ENCODE measurements at regions not wholly inside any gene's neighbourhood (a gene's known extent, or its start where the extent isn't known, plus 50 kb on each side); places are given as distances from the start of the nearest gene placed in this dataset.
"Not testable (repeated sequence)": the region's sequence is repeated elsewhere in the genome, so short reads cannot be mapped to it uniquely, and the experiment has no call there.

DNA sequence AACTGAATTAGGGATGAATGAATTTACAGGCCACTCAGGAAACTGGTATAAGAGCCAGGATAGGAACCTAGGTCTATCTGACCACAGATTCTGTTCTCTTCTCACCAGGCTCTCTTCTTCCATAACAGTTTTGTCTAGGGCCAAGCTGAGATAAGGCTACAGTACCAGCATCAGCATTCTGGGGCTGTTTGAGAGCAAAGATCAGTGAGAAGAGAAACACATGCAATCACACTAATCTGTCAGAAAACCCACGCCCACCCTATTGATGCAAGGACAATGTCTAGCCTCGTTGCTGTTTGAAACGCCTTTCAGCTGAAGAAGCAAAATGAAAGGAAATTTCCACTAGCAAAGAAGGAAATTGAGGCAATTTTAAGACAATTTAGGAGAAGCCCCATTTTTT, 137.7 kb downstream of the LCA5 start:
- Histone ChIP-seq H3K4me1 (ENCODE audit: control insufficient read depth in 2 of 2, insufficient read depth in 2 of 2, low read length in 2 of 2) (no peaks in the 10 kb centered on the region), H3K36me3 (ENCODE audit: control insufficient read depth in 2 of 2, insufficient read depth in 2 of 2, low read length in 1 of 2) (no peaks in the 10 kb centered on the region)
- 76% methylated on average over 3 of the region's 3 CpGs for whole genome bisulfite sequencing

DNA sequence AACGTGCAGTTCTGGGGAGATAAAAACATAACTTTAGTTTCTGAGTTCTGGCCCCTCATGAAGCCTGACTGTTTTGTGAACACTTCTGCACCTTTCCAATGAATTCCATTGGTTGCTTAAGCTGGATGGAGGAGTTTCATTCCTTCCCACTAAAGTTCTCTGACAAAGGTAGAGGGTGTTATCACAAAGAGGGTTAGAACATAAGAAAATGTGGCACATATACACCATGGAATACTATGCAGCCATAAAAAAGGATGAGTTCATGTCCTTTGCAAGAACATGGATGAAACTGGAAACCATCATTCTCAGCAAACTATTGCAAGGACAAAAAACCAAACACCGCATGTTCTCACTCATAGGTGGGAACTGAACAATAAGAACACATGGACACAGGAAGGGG, 138.6 kb downstream of the LCA5 start:
- 95% methylated on average over 2 of the region's 2 CpGs for WGBS

More for the DNA sequence above, 137.7 kb downstream of the LCA5 start:
- Histone ChIP-seq H3K4me3 (ENCODE audit: low read length in 2 of 2) (no peak overlapping the region), H3K9me3 (ENCODE audit: control insufficient read depth in 2 of 2, insufficient read depth in 1 of 2, low read length in 1 of 2) (no peaks in the 10 kb centered on the region), H3K27ac (ENCODE audit: low read depth in 1 of 2, low read length in 1 of 2) (no peak overlapping the region), H3K27me3 (ENCODE audit: control insufficient read depth in 2 of 2, insufficient read depth in 1 of 2, low read length in 1 of 2) (no peaks in the 10 kb centered on the region)
- no peak for DNase-seq (ENCODE audit: low read depth in 6 of 9, low spot score in 9 of 9)

DNA sequence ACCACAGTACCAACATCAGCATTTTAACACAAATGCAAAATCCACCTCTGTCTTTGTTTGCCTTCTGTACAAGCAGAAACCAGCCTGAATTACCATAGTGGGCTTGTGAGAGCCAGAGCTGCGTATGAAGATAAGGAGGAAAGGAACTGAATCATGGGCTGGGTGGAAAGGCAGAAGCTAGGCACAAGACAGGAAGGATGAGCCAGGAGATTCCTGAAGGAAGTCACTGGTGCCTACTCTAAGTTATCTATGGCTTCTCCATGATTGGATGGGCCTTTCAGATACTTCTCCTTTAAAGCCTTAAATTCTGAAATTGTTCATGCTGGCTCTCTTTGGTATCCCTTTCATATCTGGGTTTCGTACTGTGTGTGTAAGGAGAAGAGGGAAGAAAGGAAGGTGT, 140.6 kb downstream of the LCA5 start:
- WGBS, result 97% methylated on average over 2 of the region's 2 CpGs

More for the DNA sequence above, 138.6 kb downstream of the LCA5 start:
- not testable (repeated sequence) for DNase-seq (ENCODE audit: low read depth in 6 of 9, low spot score in 9 of 9); H3K27ac ChIP-seq (ENCODE audit: low read depth in 1 of 2, low read length in 1 of 2); H3K36me3 ChIP-seq (ENCODE audit: control insufficient read depth in 2 of 2, insufficient read depth in 2 of 2, low read length in 1 of 2); H3K4me1 ChIP-seq (ENCODE audit: control insufficient read depth in 2 of 2, insufficient read depth in 2 of 2, low read length in 2 of 2); H3K4me3 ChIP-seq (ENCODE audit: low read length in 2 of 2); H3K9me3 ChIP-seq (ENCODE audit: control insufficient read depth in 2 of 2, insufficient read depth in 1 of 2, low read length in 1 of 2); H3K27me3 ChIP-seq (ENCODE audit: control insufficient read depth in 2 of 2, insufficient read depth in 1 of 2, low read length in 1 of 2)

DNA sequence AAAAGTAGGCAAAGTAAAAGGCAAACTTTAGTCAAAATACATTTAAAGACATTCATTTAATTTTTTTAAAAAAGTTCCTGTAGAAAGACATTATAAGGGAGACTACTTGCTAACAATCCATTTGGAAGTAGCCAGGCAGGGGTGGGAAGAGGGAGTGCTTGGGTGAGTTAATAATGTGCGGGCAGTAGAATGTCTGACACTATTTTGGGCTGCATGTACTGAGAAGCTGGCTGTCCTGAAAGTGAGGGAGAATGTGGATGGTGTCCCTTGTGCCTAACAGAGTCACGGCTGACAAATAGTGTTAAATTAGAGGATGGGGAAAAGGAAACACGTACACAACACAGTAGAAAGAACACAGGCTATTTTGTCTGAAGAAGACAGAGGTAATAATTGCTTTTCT, 142.5 kb downstream of the LCA5 start:
- Histone ChIP-seq H3K9me3 (ENCODE audit: control insufficient read depth in 2 of 2, insufficient read depth in 1 of 2, low read length in 1 of 2) (no peaks in the 10 kb centered on the region), H3K36me3 (ENCODE audit: control insufficient read depth in 2 of 2, insufficient read depth in 2 of 2, low read length in 1 of 2) (no peaks in the 10 kb centered on the region), H3K27me3 (ENCODE audit: control insufficient read depth in 2 of 2, insufficient read depth in 1 of 2, low read length in 1 of 2) (no peaks in the 10 kb centered on the region), H3K4me3 (ENCODE audit: low read length in 2 of 2) (no peak overlapping the region), H3K4me1 (ENCODE audit: control insufficient read depth in 2 of 2, insufficient read depth in 2 of 2, low read length in 2 of 2) (no peaks in the 10 kb centered on the region), H3K27ac (ENCODE audit: low read depth in 1 of 2, low read length in 1 of 2) (no peak overlapping the region)
- no peak for DNase-seq (ENCODE audit: low read depth in 6 of 9, low spot score in 9 of 9)
- 90% methylated on average over 3 of the region's 3 CpGs for WGBS

More for the DNA sequence above, 140.6 kb downstream of the LCA5 start:
- Histone ChIP-seq H3K27me3 (ENCODE audit: control insufficient read depth in 2 of 2, insufficient read depth in 1 of 2, low read length in 1 of 2) (no peaks in the 10 kb centered on the region), H3K9me3 (ENCODE audit: control insufficient read depth in 2 of 2, insufficient read depth in 1 of 2, low read length in 1 of 2) (no peaks in the 10 kb centered on the region), H3K4me3 (ENCODE audit: low read length in 2 of 2) (no peak overlapping the region), H3K36me3 (ENCODE audit: control insufficient read depth in 2 of 2, insufficient read depth in 2 of 2, low read length in 1 of 2) (no peaks in the 10 kb centered on the region), H3K27ac (ENCODE audit: low read depth in 1 of 2, low read length in 1 of 2) (no peak overlapping the region), H3K4me1 (ENCODE audit: control insufficient read depth in 2 of 2, insufficient read depth in 2 of 2, low read length in 2 of 2) (no peaks in the 10 kb centered on the region)
- no peak for DNase-seq (ENCODE audit: low read depth in 6 of 9, low spot score in 9 of 9)

DNA sequence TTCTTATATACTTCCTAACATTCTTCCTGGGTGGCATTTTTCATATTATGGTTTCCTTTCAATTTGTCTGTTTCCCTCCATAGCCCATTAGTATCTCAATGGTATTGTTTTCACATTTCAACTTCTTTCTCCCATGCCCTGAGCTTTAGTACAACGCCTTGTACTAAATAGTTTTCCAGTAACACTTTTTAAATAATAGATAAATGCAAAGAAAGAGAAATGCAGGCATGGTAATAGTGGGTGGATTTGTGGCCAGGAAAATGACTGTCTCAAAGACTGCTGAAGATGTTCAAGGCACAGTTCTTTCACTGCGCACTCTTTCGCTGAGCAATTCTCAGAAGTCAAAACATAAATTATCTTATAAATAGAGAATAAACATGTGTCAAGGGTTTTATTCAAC, 145.1 kb downstream of the LCA5 start:
- H3K27ac ChIP-seq (ENCODE audit: low read depth in 1 of 2, low read length in 1 of 2), result no peak overlapping the region
- H3K4me3 ChIP-seq (ENCODE audit: low read length in 2 of 2), result no peak overlapping the region
- 95% methylated on average over 3 of the region's 3 CpGs for WGBS
- H3K27me3 ChIP-seq (ENCODE audit: control insufficient read depth in 2 of 2, insufficient read depth in 1 of 2, low read length in 1 of 2), result no peaks in the 10 kb centered on the region
- H3K4me1 ChIP-seq (ENCODE audit: control insufficient read depth in 2 of 2, insufficient read depth in 2 of 2, low read length in 2 of 2), result no peaks in the 10 kb centered on the region
- no peaks in the 10 kb centered on the region for H3K9me3 ChIP-seq (ENCODE audit: control insufficient read depth in 2 of 2, insufficient read depth in 1 of 2, low read length in 1 of 2)
- H3K36me3 ChIP-seq (ENCODE audit: control insufficient read depth in 2 of 2, insufficient read depth in 2 of 2, low read length in 1 of 2), result no peaks in the 10 kb centered on the region
- no peak for DNase-seq (ENCODE audit: low read depth in 6 of 9, low spot score in 9 of 9)

- Histone ChIP-seq H3K27ac (ENCODE audit: low read depth in 1 of 2, low read length in 1 of 2) (no peak overlapping the region), H3K4me3 (ENCODE audit: low read length in 2 of 2) (no peak overlapping the region), H3K27me3 (ENCODE audit: control insufficient read depth in 2 of 2, insufficient read depth in 1 of 2, low read length in 1 of 2) (no peaks in the 10 kb centered on the region), H3K36me3 (ENCODE audit: control insufficient read depth in 2 of 2, insufficient read depth in 2 of 2, low read length in 1 of 2) (no peaks in the 10 kb centered on the region), H3K9me3 (ENCODE audit: control insufficient read depth in 2 of 2, insufficient read depth in 1 of 2, low read length in 1 of 2) (no peaks in the 10 kb centered on the region), H3K4me1 (ENCODE audit: control insufficient read depth in 2 of 2, insufficient read depth in 2 of 2, low read length in 2 of 2) (no peaks in the 10 kb centered on the region)
- no peak for DNase-seq (ENCODE audit: low read depth in 6 of 9, low spot score in 9 of 9)
- 84% methylated on average over 1 of the region's 1 CpG for WGBS
Measured at GRCh38 chr6:79391480-79391879, 145.8 kb downstream of the LCA5 start.

GRCh38 chr6:79385893-79386292, 151.3 kb downstream of the LCA5 start:
- Histone ChIP-seq H3K36me3 (ENCODE audit: control insufficient read depth in 2 of 2, insufficient read depth in 2 of 2, low read length in 1 of 2) (no peaks in the 10 kb centered on the region), H3K9me3 (ENCODE audit: control insufficient read depth in 2 of 2, insufficient read depth in 1 of 2, low read length in 1 of 2) (no peaks in the 10 kb centered on the region), H3K4me1 (ENCODE audit: control insufficient read depth in 2 of 2, insufficient read depth in 2 of 2, low read length in 2 of 2) (no peaks in the 10 kb centered on the region), H3K27me3 (ENCODE audit: control insufficient read depth in 2 of 2, insufficient read depth in 1 of 2, low read length in 1 of 2) (no peaks in the 10 kb centered on the region), H3K4me3 (ENCODE audit: low read length in 2 of 2) (no peak overlapping the region), H3K27ac (ENCODE audit: low read depth in 1 of 2, low read length in 1 of 2) (no peak overlapping the region)
- DNase-seq (ENCODE audit: low read depth in 6 of 9, low spot score in 9 of 9), result no peak
- 65% methylated on average over 4 of the region's 4 CpGs for WGBS

DNA sequence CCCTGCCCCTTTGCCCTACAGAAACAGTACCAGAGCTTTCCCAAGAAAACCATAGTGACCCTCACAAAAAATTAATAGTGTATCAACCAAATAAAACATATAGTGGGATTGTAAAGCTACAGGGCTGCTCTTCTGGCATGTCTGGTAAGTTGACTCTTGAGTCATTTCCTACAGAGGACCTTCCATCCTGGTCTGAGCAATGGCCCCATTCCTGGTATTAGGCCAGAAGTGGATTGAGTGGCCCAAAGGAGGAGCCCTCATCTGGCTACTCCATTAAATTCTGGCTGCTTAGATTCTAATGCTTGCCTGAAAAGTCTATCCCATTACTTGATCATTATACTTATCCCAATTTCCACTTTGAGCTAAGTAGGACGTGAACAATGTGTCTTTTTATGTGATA, 150.9 kb upstream of the HMGN3 start:
- H3K4me1 ChIP-seq (ENCODE audit: control insufficient read depth in 2 of 2, insufficient read depth in 2 of 2, low read length in 2 of 2), result no peaks in the 10 kb centered on the region
- 96% methylated on average over 1 of the region's 1 CpG for WGBS
- H3K27me3 ChIP-seq (ENCODE audit: control insufficient read depth in 2 of 2, insufficient read depth in 1 of 2, low read length in 1 of 2), result no peaks in the 10 kb centered on the region
- H3K36me3 ChIP-seq (ENCODE audit: control insufficient read depth in 2 of 2, insufficient read depth in 2 of 2, low read length in 1 of 2), result no peaks in the 10 kb centered on the region
- H3K9me3 ChIP-seq (ENCODE audit: control insufficient read depth in 2 of 2, insufficient read depth in 1 of 2, low read length in 1 of 2), result no peaks in the 10 kb centered on the region
- no peak overlapping the region for H3K27ac ChIP-seq (ENCODE audit: low read depth in 1 of 2, low read length in 1 of 2)
- DNase-seq (ENCODE audit: low read depth in 6 of 9, low spot score in 9 of 9), result no peak
- no peak overlapping the region for H3K4me3 ChIP-seq (ENCODE audit: low read length in 2 of 2)

- Histone ChIP-seq H3K27me3 (ENCODE audit: control insufficient read depth in 2 of 2, insufficient read depth in 1 of 2, low read length in 1 of 2) (no peaks in the 10 kb centered on the region), H3K27ac (ENCODE audit: low read depth in 1 of 2, low read length in 1 of 2) (no peak overlapping the region), H3K36me3 (ENCODE audit: control insufficient read depth in 2 of 2, insufficient read depth in 2 of 2, low read length in 1 of 2) (no peaks in the 10 kb centered on the region), H3K4me3 (ENCODE audit: low read length in 2 of 2) (no peak overlapping the region), H3K4me1 (ENCODE audit: control insufficient read depth in 2 of 2, insufficient read depth in 2 of 2, low read length in 2 of 2) (no peaks in the 10 kb centered on the region), H3K9me3 (ENCODE audit: control insufficient read depth in 2 of 2, insufficient read depth in 1 of 2, low read length in 1 of 2) (no peaks in the 10 kb centered on the region)
- DNase-seq (ENCODE audit: low read depth in 6 of 9, low spot score in 9 of 9), result no peak
- WGBS, result 82% methylated on average over 1 of the region's 1 CpG
Measured at GRCh38 chr6:79384845-79385244, 150.4 kb upstream of the HMGN3 start.

GRCh38 chr6:79378957-79379356, 144.5 kb upstream of the HMGN3 start:
- Histone ChIP-seq H3K27ac (ENCODE audit: low read depth in 1 of 2, low read length in 1 of 2) (no peak overlapping the region), H3K4me3 (ENCODE audit: low read length in 2 of 2) (no peak overlapping the region), H3K4me1 (ENCODE audit: control insufficient read depth in 2 of 2, insufficient read depth in 2 of 2, low read length in 2 of 2) (no peaks in the 10 kb centered on the region), H3K36me3 (ENCODE audit: control insufficient read depth in 2 of 2, insufficient read depth in 2 of 2, low read length in 1 of 2) (no peaks in the 10 kb centered on the region), H3K9me3 (ENCODE audit: control insufficient read depth in 2 of 2, insufficient read depth in 1 of 2, low read length in 1 of 2) (no peaks in the 10 kb centered on the region), H3K27me3 (ENCODE audit: control insufficient read depth in 2 of 2, insufficient read depth in 1 of 2, low read length in 1 of 2) (no peaks in the 10 kb centered on the region)
- WGBS, result 94% methylated on average over 5 of the region's 5 CpGs
- DNase-seq (ENCODE audit: low read depth in 6 of 9, low spot score in 9 of 9), result no peak

All from thymus (tissue), 11 donors.